ENCODE measurements at regions not wholly inside any gene's neighbourhood (a gene's known extent, or its start where the extent isn't known, plus 50 kb on each side); places are given as distances from the start of the nearest gene placed in this dataset.
"Not testable (repeated sequence)": the region's sequence is repeated elsewhere in the genome, so short reads cannot be mapped to it uniquely, and the experiment has no call there.

DNA sequence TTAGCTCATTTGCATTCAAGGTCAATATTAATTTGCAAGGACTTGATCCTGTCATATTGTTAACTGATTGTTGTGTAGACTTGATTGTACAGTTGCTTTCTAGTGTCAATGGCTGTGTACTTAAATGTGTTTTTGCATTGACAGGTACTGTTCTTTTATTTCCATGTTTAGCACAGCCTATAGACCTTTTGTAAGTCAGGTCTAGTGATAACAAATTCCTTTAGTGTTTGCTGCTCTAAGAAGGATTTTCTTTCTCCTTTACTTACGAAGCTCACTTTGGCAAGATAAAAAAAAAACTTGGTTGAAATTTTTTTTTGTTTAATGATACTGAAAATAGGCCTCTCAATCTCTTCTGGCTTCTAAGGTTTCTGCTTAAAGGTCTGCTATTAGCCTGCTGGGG is 942.3 kb downstream of the QKI start:
- DNase-seq = no peak

DNA sequence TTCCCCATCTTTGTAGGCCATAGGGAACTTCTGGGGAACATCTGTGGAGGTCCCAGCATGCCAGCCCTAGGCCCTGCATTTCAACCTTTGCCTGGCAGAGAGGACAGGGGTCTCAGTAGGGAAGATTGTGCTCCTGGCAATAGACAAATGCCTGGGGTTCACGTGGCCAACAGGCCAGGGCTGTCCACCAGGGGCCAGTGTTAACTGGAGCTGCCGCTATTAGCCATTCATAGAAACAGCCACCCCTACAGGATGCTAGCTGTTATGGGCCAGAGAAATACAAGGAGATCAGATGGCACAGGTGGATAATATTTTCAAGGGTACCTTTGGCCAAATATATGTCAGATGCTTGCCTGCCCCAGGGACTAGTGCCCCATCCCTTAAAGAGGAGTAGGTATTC is 932.9 kb downstream of the QKI start:
- DNase-seq = no peak

DNA sequence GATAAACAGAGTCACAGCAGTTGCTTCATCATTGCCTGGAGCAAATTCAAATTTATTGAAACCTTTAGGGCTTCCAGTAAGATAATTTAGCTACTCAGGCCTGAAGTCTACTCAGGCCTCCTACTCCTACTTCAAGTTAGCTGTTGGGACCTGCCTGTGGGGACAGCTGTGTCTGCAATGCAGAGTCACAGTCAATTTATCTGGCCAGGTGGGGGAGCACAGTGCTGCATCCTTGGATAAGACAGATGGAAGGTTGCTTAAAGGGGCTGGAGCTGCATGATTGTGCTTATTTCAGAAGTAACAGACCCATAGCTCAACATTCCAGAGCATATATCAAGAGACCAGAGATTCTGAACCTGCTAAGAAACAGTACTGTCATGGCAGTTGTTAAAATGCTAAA is 932.1 kb downstream of the QKI start:
- DNase-seq = no peak

DNA sequence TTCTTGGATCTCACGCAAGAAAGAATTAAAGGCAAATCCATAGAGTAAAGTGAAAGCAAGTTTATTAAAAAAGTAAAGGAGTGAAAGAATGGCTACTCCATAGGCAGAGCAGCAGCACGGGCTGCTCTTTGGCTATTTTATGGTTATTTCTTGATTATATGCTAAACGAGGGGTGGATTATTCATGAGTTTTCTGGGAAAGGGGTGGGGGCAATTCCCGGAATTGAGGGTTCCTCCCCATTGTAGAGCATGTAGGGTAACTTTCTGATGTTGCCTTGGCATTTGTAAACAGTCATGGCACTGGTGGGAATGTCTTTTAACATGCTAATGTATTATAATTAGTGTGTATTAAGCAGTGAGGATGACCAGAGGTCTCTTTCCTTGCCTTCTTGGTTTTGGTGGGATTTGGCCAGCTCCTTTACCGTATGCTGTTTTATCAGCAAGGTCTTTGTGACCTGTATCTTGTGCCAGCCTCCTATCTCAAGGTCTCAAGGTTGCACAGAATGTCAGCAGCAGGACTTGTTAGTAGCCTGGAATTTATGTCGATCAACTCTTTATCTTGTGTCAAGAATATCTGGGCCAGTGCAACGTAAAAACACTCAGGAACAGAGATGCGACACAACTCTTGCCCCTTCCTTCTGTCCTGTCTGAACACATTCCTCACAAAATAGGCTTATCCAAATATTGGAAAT is 931.4 kb downstream of the QKI start:
- no peak for DNase-seq

DNA sequence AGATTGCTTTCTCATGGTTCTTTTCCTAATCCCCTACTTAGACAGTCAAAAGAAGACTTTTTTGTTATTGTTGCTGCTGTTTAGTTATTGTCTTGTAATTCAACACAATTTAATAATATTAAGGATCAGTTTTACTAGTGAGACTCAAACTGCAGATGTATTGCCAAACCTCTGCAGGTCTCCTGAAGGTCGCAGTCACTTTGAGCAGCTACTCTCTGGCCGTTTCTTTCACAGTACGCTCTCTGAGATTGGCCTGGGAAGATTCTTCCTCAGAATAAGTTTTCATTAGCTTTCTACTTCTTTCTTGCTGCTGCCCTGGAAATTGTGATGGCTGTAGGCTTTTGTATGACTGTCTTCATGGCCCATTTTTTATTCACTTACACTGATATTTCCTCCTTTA is 930.8 kb downstream of the QKI start:
- no peak for DNase-seq

DNA sequence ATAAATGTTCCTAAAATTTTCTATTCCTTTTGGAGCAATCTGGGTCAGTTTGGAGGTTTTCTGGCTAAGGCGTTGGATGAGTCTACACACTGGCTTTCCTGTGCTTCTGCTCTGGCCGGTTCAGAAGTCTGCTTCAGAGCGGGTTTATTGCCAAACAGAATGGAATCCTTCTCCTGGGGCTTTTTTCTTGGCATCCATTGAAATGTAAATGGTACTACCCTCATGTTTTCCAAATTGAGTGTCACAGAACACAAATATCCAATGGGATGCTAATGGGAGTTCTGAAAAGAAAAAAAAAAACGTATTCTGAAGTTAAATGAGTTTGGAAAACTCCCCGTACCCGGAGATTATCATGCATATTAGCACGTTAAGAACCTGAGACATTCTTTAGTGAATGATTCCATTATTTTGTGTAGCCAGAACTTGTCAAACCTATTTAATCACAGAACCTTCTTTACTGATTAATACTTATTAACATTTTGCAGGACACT is 930.3 kb downstream of the QKI start:
- no peak for DNase-seq

DNA sequence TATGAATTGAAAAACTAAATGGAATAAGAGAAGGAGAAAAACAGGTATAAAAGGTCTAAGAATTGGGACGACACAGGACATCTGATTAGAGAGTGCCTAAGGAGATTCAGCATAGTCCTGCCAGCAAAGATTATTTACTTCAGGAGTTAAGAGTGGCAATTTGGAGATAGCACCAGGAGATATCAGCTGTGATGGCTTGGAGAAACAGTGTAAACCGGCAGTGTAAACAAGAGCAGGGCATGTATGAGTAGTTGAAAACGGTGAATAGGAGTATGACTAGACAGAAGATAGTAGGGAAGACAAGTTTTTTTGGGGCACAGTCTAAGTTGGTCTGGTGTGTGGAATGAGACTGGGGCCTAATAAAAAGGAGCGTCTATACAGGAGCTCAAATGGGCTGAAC is 924.9 kb downstream of the QKI start:
- DNase-seq = not testable (repeated sequence)

DNA sequence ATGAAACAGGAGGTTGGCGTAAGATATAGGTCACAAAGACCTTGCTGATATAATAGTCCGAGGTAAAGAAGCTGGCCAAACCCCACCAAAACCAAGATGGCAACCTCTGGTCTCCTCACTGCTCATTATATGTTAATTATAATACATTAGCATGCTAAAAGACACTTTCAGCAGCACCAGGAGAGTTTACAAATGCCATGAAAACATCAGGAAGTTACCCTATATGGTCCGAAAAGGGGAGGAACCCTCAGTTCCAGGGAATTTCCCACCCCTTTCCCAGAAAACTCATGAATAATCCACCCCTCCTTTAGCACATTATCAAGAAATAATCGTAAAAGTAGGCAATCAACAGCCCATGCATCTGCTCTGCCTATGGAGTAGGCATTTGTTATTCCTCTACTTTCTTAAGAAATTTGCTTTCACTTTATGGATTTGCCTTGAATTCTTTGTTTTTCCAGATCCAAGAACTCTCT is 923.4 kb downstream of the QKI start:
- DNase-seq = no peak

DNA sequence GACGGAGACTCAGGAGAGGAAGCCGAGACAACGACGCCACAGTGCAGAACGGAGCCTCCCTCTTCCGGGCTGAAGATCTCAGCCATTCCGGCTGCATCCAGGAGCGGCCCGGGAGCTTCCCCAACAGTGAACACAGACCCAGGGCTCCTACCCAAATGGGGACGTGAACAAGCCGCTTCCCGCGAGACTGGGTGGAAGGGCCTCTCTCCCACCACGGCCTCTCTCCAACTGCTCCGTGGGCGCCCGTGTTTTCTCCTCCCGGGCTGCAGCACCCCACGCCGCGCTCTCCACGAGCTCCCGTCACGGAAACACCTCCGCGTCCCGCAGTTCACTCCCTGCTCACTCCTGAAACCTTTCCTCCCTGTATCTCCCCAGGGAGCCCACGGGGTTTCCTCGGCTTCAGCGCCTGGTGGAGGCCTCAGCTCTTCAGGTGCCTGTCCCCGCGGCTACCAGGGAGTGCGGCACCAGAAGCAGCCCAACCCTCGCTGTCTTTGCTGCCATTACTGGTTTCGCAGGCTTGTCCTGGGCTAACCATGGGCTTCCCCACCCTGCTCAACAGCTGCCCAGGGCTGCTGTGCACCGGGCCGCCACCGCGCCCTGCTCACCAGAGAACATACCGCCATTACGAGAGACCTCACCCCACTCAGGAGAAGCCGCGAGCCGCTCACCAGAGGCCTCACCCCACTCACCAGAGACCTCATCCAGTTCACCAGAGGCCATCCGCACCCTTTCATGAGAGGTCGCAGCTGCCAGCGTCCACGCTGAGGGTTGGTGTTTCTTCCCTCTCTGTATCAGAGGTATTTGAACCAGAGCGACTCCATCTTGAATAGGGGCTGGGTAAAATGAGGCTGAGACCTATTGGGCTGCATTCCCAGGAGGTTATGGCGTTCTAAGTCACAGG is 922.8 kb downstream of the QKI start:
- no peak for DNase-seq

DNA sequence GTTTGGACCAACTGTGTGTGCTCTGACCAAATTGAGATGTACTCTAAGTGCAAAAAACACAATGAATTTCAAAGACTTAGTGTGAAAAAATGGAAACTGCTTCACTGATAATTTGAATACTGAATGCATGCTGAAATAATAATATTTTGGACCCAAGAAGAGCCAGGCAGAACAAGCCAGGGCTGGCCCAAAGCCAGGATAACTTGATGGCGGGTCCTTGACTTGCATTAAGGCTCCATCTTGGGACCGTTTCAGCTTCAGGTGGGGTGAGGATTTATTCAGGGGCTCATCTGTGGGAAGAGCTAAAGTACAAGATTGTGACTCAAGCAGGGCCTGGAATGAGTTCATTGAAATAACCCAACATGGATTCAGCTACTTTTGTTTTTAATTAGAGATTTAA is 921.9 kb downstream of the QKI start:
- DNase-seq = no peak

DNA sequence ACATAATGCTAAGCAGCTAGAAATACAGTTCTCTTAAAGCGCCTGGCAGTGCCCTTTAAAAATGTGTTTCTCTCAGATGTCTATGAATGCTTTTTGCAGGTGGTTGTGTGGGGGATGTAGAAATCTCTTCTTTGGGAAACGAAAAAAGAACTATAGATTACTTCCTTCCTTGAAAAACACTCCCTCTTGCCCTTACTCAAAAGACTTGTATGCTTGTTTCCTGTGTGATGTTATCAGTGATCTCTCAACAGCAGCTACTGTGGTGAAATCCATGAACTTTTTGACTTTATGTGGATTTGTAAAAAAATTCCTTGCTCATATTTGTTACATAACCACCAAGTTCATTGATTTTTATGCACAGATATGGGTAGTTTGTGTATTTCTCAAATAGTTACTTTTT is 916.5 kb downstream of the QKI start:
- DNase-seq = no peak

DNA sequence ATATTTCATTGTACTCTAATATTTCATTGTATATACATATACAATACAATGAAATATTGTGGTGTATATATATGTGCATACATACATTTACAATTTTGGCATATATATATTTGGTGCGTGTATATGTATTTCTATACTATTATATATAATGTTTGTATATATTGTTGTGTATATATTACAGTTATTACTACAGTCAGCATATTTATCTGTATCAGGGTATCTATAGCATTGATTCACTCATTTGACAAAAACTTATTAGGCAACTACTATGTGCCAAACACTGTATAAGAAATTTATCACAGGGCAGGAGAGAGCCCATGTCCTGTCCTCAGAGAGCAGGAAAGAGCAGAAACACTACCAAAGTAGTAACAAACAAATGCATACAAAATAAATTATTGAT is 910.6 kb downstream of the QKI start:
- DNase-seq = no peak

DNA sequence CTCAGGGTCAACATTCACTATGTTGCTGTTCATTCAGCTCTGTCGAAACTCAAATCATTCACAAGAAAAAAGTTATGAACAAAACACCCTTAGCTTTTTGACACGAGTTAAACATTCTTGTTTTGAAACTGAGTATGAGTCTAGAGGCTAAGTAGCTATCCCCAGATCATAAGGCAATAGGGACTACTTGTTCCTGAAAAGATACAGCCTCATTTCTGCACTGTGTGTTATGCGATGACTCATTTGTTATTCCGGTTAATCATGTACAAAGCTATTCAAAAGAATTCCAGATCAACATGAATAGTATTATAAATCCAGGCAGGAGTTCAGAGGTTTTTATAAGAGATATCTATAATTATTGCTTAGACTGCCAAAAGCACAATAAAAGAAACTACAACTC is 908.0 kb downstream of the QKI start:
- no peak for DNase-seq

DNA sequence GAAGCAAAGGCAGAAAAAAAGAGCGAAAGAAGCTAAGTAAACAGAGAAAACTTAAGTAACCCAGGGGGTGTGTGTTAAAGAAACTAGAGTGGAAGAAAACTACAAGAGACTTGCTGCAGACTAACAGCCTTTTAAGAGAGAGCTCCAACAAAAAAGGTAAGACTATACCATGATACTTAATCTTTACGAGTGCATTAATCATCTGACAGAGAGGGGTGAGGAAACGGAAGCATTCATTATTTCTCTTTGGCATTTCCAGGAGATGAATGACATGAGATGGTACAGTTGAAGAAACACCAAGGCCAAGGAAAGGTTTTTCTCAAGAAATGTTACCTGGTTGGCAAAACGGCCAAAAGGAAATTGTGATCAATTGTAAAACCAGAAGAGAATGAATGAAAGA is 906.8 kb downstream of the QKI start:
- no peak for DNase-seq

DNA sequence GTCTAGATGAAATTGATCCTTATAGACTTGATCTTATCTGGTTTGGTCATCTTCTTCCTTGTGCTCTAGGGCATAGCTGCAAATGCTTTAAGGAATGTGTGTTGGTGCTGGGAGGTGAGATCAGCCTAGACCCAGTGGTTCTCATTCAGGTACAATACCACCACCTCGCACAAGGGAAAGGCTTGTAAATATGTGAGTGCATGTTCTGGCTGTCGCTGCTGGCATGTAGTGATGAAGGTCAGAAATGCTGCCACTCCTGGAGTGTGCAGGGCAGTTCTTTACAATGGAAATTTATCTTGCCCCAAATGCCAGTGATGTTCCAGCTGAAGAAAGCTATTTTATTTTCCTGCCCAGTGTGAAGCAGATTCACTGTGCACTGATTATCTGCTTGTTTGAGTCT is 900.9 kb downstream of the QKI start:
- DNase-seq = no peak

DNA sequence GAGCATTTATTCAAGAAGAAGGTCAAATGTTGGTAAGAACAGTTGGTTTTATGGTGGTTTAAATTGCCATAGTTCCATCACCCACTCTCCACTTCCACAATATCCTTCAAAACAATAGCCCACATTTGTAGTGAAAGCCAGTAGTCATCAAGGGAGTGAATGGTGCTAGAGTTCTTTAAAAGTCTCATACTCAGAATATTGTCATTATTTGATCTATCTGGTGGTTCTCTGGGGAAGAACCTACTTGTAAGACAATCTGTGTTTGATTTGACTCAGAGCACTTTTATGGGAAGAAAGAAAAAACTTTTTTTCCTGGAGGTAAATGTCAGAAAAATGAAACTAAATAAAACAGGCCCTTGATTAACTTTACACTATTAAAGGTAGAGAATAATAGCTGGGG is 893.8 kb downstream of the QKI start:
- no peak for DNase-seq

DNA sequence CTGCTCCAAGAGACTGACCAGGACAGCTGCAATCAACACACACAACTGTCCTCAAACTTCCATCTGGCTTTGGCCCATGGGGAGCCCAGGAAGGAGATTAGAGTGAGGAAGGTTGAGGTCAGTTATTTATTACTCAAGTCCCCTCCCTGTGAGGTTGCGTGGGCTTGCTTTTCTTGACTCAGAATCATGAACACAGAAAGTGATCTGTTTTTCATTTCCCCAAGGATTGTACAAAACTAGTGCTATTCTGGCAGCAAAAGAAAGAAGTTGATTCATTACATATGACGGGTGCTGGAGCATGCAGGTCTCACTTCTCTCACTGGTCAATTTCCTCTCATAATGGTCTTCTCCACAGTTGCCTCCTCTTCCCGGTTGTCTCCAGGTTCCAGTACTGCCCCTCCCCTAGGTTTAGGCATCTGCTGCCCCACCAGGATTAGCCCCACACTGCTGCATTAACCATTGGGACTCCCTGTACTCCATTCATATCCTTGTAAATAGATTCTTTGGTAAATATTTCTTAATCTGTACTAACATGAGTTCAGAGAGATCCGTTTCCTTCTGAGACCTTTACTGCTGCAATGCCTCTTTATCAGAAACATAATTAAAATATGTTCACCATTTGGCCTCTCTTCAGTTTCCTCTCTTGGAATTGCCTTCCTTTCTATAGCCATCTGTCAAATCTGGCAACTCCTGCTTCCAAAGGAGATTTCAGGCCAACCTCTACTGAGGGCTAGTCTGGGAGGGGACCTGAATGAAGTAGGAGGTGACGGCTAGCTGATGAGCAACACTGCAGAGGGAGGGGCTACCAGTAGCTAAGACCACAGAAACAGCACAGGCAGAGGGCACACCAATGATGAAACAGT is 888.8 kb downstream of the QKI start:
- no peak for DNase-seq

DNA sequence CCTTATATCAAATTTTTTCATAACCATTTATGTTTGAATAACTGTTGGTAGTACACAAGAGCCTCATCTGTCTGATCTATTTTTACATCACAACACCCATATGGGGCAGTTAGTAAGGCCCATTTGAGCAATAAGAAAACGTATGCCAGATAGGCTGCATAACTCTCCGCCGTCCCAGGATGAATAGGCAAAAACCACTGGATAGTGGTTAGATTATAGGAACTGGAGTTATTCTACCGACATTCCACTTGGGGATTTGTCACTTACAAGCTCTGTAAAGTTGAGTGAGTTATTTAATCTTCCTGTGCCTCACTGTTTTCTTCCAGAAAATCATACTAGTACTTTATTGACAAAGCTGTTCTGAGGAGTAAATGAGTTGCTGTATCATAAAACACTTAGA is 881.9 kb downstream of the QKI start:
- no peak for DNase-seq

DNA sequence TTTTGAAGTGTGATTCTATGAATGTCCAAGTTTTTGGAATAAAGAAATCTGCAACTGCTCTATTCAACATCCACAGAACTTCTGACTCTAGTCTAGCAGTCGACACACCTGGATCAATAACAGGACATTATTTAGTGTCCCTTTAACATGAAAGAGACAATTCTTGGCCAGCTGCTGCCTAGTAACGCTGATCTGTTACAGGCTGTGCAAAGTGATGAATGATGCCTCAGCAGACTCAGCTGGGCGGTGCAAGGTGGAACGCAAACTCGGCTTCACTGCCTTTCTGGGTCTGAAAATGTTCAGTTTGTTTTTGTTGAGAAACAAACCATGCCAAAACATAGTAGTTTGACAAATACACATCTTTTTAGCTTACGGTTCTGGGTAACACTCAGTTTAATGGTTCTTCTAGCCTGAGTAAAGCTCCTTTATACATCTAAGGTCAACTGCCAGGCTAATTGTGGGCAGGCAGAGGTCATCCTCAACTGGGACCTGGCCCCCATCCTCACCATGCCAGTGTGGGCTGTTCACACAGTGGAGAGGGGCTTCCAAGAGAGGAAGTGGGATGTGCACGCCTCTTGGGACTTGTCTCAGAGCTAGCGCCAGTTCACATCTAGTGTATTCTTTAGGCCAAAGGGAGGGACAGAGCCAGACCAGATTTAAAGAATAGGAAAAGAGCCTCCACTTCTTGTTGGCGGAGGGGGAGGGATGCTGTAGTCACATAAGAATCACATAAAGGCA is 879.7 kb downstream of the QKI start:
- no peak for DNase-seq

DNA sequence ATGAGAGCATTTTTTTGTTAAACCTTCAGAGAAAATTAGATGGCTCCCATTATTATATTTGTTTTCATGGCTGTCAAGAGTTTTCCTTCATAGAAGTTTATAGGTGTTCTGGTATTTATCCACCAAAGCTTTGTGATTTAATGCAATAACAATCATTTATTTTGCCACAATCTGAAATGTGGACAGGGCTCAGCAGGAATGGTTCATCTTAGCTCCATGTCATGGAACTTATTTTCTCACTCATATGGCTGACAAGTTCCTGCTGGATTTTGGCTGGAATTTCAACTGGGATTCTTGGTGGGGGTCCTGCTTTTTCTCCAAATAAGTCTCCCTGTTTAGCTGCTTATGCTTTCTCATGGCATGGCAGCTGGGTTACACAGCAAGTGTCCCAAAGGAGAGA is 876.7 kb downstream of the QKI start:
- no peak for DNase-seq

DNA sequence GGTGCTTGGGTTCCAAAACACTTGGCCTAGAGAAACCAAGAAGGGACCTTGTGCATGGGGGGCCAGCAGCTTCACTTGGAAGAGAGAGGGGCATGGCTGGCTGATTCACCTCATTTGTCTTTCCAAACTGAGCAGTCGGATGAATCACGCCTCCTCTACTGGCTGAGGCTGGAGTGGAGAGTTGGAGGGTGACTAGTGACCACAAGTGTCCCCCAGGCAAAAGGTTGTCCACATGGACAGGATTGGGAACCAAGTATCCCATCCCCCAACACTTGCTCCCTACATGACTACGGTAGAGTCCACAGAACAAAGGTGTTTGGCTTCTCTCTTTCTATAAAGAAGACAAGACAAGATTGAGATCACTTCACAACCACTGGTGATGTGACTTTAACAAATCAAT is 875.6 kb downstream of the QKI start:
- no peak for DNase-seq

DNA sequence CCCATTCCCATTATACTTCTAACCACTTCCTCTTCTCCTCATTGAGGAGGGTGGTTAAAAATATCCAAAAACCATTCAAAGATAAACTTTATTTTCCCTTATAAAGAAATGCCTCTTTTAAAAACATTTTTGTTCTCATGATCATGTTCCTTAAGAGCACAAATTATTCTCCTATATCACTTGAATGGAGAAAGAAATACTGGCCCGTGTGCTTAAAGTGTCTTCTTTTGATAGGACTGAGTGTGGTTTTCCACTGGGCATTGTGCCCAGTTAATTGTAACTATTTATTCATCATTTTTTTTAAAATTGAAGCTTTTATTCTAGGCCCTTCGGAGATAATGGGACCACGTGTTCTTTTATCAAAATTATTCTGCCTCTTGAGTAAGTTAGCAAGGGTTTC is 871.5 kb downstream of the QKI start:
- no peak for DNase-seq

DNA sequence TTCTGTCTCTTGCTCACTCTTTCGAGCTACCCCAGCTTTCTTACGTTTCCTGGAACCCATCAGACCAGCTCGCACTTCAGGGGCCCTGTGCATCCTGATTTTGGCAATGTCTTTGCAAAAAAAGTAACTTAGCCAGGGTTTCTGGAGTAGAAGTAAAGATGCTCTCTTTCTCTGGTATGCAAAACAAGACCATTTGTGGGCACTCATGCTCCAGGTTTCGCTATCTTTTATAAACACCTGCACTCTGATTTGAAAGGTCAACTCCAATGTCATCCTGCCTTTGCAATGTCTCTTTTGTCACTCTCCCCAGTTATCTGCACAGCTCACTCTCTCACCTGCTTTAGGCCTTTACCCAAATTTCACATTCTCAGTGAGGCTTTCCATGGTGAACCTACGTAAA is 869.1 kb downstream of the QKI start:
- no peak for DNase-seq

Data from T-helper 9 cell (primary cell).